Heart left ventricle (tissue), 16 donors: ENCODE measurements at regions not wholly inside any gene's neighbourhood (a gene's known extent, or its start where the extent isn't known, plus 50 kb on each side); places are given as distances from the start of the nearest gene placed in this dataset.

ENCODE experiments used
- ATAC-seq, 4 donors: fragments of 200-7000 bp; cut with Tn5 transposase; one replicate each; pipeline ENCODE4 v1.9.1; 2020 to 2022; ENCODE audit warnings: moderate library complexity in 4 of 4, mild to moderate bottlenecking in 3 of 4, moderate number of reproducible peaks in 1 of 4
- DNase-seq, 5 donors: peaks; one replicate each; pipeline ENCODE4 v3.0.0-alpha.2; 2020
- H3K27ac ChIP-seq, 12 donors: fragments of 200-600 bp; sonication (generic) in 4 of 12; one replicate each; pipeline versions ENCODE4 v1.5.0 to v1.8.0; 2016 to 2022; ENCODE audit warnings: mild to moderate bottlenecking in 2 of 12
- H3K27me3 ChIP-seq, 9 donors: fragments of 200-600 bp; sonication (generic) in 2 of 9; one replicate each; pipeline versions ENCODE4 v1.5.1 to v1.8.0; 2016 to 2022; ENCODE audit warnings: mild to moderate bottlenecking in 3 of 9
- H3K36me3 ChIP-seq, 9 donors: fragments of 200-600 bp; sonication (generic) in 2 of 9; one replicate each; pipeline versions ENCODE4 v1.5.0 to v1.8.0; 2018 to 2022; ENCODE audit warnings: mild to moderate bottlenecking in 2 of 9
- H3K4me1 ChIP-seq, 12 donors: fragments of 200-600 bp; sonication (generic) in 4 of 12; one replicate each; pipeline versions ENCODE4 v1.5.0 to v1.8.0; 2016 to 2022; ENCODE audit warnings: mild to moderate bottlenecking in 3 of 12
- H3K4me3 ChIP-seq, 12 donors: fragments of 200-600 bp; sonication (generic) in 4 of 12; one replicate each; pipeline versions ENCODE4 v1.5.0 to v1.8.0; 2017 to 2022; ENCODE audit warnings: mild to moderate bottlenecking in 9 of 12, moderate library complexity in 4 of 12
- H3K9me3 ChIP-seq, 12 donors: fragments of 200-600 bp; sonication (generic) in 4 of 12; one replicate each; pipeline versions ENCODE4 v1.5.0 to v1.8.0; 2016 to 2022; ENCODE audit warnings: mild to moderate bottlenecking in 1 of 12
- CTCF ChIP-seq, 12 donors: fragments of 200-600 bp; sonication (generic) in 4 of 12; IDR thresholded peaks; one replicate each; pipeline versions ENCODE4 v1.5.0 to v1.8.0; 2018 to 2022; ENCODE audit warnings: antibody characterized with exemption in 12 of 12, mild to moderate bottlenecking in 5 of 12
- POLR2A ChIP-seq, 2 donors: fragments of 450-650 bp; IDR thresholded peaks; one replicate each; pipeline ENCODE4 v1.6.1; 2017; ENCODE audit warnings: antibody characterized with exemption in 2 of 2, mild to moderate bottlenecking in 2 of 2, moderate library complexity in 2 of 2
- WGBS, 4 donors: extraction: QIAGEN DNeasy Blood & Tissue Kit in 2 of 4; methylation state at CpG; one replicate each; pipeline versions ENCODE4 v1.1.5 to v1.1.7; 2013 to 2018; 5-methylcytosine and 5-hydroxymethylcytosine counted together
- intact Hi-C, 10 donors: fragments of 100-400 bp; cut with DNase I; formaldehyde crosslinking; loops; one replicate each; pipeline versions ENCODE4 v1.11.1 to v1.14.2; 2022
- donor health status: ischemic (EF 13 %, LVEDD 7.1; RV severe dilation, severe dysfunction).
- donor health status: healthy with polysubstance abuse.
- donor health status: DM: no; HTN: yes; CAD: no.
- donor health status: DM: no; HTN: no; CAD: no.
- donor health status: ischemic (EF 25% LVEDD 6.9; RV normal size, moderate dysfunction).
- donor health status: ischemic (EF 25% LVEDD 5.7; RV mildly dilated, moderate dysfunction).
- donor health status: healthy.
- donor health status: DM: yes; HTN: yes; CAD: no.
- donor health status: ischemic (EF 35%, LVEDD 5.7; RV mildly dilated, moderate dysfunction).
- donor health status: nonischemic (EF 11% LVEDD 7.7; RV severe dilation, severe dysfunction).
- donor health status: DM: yes; HTN: yes; CAD: no.
- donor health status: PGD.
- donor health status: ischemic (EF 29% LVEDD 5.4; RV normal size, mild dysfunction).
- donor health status: nonischemic (EF 23%, LVEDD 6.1; RV moderate dilation, normal function).

- no peak for TF ChIP-seq POLR2A (IDR thresholded peaks at IDR 0.05)
- TF ChIP-seq CTCF (IDR thresholded peaks at IDR 0.05): no peak
- intact Hi-C loops: loop anchor here in 1 of 10 donors (10.0 kb wide), 1 partner anchor 60 kb away; no protein-coding TSS in a partner anchor
- H3K4me3 ChIP-seq: no peak overlapping the region
These were observed 306.8 kb downstream of the CTTN start for GRCh38 chr11:70705097-70705496.

GRCh38 chr11:70705930-70706329 lies 307.6 kb downstream of the CTTN start:
- Histone ChIP-seq H3K4me3 (no peak overlapping the region), H3K36me3 (no peaks in the 10 kb centered on the region), H3K4me1 (no peaks in the 10 kb centered on the region), H3K9me3 (no peaks in the 10 kb centered on the region), H3K27ac (no peak overlapping the region), H3K27me3 (peaks cover 0 to 23% (median 0%) of the 10 kb centered on the region in 9 donors)
- 62 to 78% (median 69%) methylated on average over 10 of the region's 10 CpGs for WGBS, 4 donors
- no peak for DNase-seq
- no peak for TF ChIP-seq POLR2A (IDR thresholded peaks at IDR 0.05)
- no peak for TF ChIP-seq CTCF (IDR thresholded peaks at IDR 0.05)
- no peak for ATAC-seq
- intact Hi-C loops: loop anchor here in 1 of 10 donors (10.0 kb wide), 1 partner anchor 61 kb away; no protein-coding TSS in a partner anchor

More at GRCh38 chr11:70705097-70705496, 306.8 kb downstream of the CTTN start:
- Histone ChIP-seq H3K27me3 (peaks cover 0 to 22% (median 0%) of the 10 kb centered on the region in 9 donors), H3K4me1 (no peaks in the 10 kb centered on the region), H3K27ac (no peak overlapping the region), H3K9me3 (no peaks in the 10 kb centered on the region), H3K36me3 (no peaks in the 10 kb centered on the region)
- DNase-seq (no peak), ATAC-seq (no peak)

DNA sequence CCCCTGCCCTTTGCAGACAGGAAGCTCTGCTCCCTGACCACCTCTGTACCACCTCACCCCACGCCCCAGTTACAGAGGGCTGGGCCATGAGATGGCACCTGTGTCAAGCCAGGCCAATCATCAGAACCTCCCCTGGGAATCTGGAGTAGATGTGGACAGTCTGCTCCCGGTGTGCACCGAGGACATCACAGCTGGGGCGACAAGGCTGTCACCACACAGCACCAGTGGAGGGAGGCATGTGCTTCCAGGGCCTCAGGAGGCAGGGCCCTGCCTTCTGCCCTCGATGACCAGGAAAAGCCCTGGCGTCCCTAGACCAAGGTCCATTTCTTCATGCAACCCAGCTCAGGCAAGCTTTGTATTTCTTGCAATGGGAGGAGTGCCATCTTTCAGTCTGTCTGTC lies 309.5 kb downstream of the CTTN start:
- no peak for TF ChIP-seq POLR2A (IDR thresholded peaks at IDR 0.05)
- no peak for TF ChIP-seq CTCF (IDR thresholded peaks at IDR 0.05)
- Histone ChIP-seq H3K36me3 (no peaks in the 10 kb centered on the region), H3K9me3 (no peaks in the 10 kb centered on the region), H3K27ac (no peak overlapping the region), H3K4me1 (no peaks in the 10 kb centered on the region), H3K27me3 (peaks cover 0 to 38% (median 5%) of the 10 kb centered on the region in 9 donors), H3K4me3 (no peak overlapping the region)
- DNase-seq: no peak
- WGBS, 4 donors: 82 to 88% (median 84%) methylated on average over 2 to 6 of the region's 6 CpGs
- ATAC-seq: no peak
- intact Hi-C loops: loop anchor here in 1 of 10 donors (10.0 kb wide), 1 partner anchor 63 kb away; no protein-coding TSS in a partner anchor

GRCh38 chr11:70709596-70709995 lies 311.3 kb downstream of the CTTN start:
- Histone ChIP-seq H3K4me1 (no peaks in the 10 kb centered on the region), H3K36me3 (no peaks in the 10 kb centered on the region), H3K9me3 (no peaks in the 10 kb centered on the region), H3K4me3 (no peak overlapping the region), H3K27me3 (peaks cover 0 to 35% (median 5%) of the 10 kb centered on the region in 9 donors), H3K27ac (no peak overlapping the region)
- TF ChIP-seq POLR2A (IDR thresholded peaks at IDR 0.05) (no peak), CTCF (IDR thresholded peaks at IDR 0.05) (no peak)
- DNase-seq: no peak
- ATAC-seq: no peak
- intact Hi-C loops: loop anchor here in 1 of 10 donors (10.0 kb wide), 1 partner anchor 65 kb away; no protein-coding TSS in a partner anchor
- WGBS, 4 donors: 88 to 92% (median 91%) methylated on average over 16 of the region's 16 CpGs
